HCT116 (cell line): ENCODE measurements at regions not wholly inside any gene's neighbourhood (a gene's known extent, or its start where the extent isn't known, plus 50 kb on each side); places are given as distances from the start of the nearest gene placed in this dataset.

Experiments
- ATAC-seq: fragments of 200-7000 bp; cut with Tn5 transposase; 2 replicates; pipeline ENCODE4 v1.9.1; 2020; ENCODE audit warnings: mild to moderate bottlenecking, moderate library complexity
- BruUV-seq: library from RNA; stranded (reverse); fragments of 400-500 nt; replicated peaks from 2 replicates; lab custom pipeline; 2021; lab: Mats Ljungman, UMichigan
- CTCF ChIA-PET: fragments of 300-600 bp; sonication (Branson Sonifier 250); formaldehyde crosslinking; loops from one replicate; lab custom pipeline; 2021; ENCODE audit warnings: antibody characterized with exemption; lab: Charles Lee
- POLR2A ChIA-PET: fragments of 300-600, 350-600 bp; sonication (Branson Sonifier 250); formaldehyde crosslinking; loops from one replicate; lab custom pipeline; 2021; ENCODE audit warnings: antibody characterized with exemption; lab: Charles Lee
- RAD21 ChIA-PET, 2 experiments: fragments of 300-600 bp; sonication (Branson Sonifier 250); formaldehyde crosslinking; loops; one replicate each; lab custom pipeline; 2023; ENCODE audit warnings: low total read pairs in 2 of 2; ENCODE audit not compliant: uncharacterized antibody in 2 of 2, unreplicated experiment in 2 of 2, low non-redundant PET in 1 of 2; lab: Charles Lee
- DNase-seq: peaks from one replicate; pipeline ENCODE4 v3.0.0-alpha.2; 2010; ENCODE audit warnings: low read depth, low spot score
- H2AFZ ChIP-seq: fragments of 200-600 bp; shearing (Covaris generic), sonication (generic); 2 replicates; pipeline ENCODE4 v1.6.1; 2017; ENCODE audit warnings: low read depth, mixed run types, mixed read lengths, antibody characterized with exemption, low read length; ENCODE audit not compliant: poor library complexity, severe bottlenecking
- H3K27ac ChIP-seq: 2 replicates; pipeline ENCODE4 v1.5.1; 2012; ENCODE audit warnings: low read depth, low read length
- H3K27me3 ChIP-seq: fragments of 200-600 bp; sonication (generic); 2 replicates; pipeline ENCODE4 v1.6.1; 2016; ENCODE audit warnings: mixed run types, low read length, mixed read lengths; ENCODE audit not compliant: insufficient read depth
- H3K36me3 ChIP-seq, 2 experiments: fragments of 200-500 bp in 1 of 2; fragments of 200-600 bp in 1 of 2; sonication (Bioruptor generic) in 1 of 2; sonication (generic) in 1 of 2; 2 replicates each; pipeline versions ENCODE4 v1.5.1 to v1.6.1; 2014 to 2016; ENCODE audit warnings: low read length in 2 of 2, inconsistent platforms in 1 of 2, mixed read lengths in 1 of 2, mixed run types in 1 of 2; ENCODE audit not compliant: insufficient read depth in 2 of 2, control insufficient read depth in 1 of 2
- H3K4me1 ChIP-seq, 2 experiments: fragments of 200-600 bp in 1 of 2; sonication (generic) in 1 of 2; 2 replicates each; pipeline versions ENCODE4 v1.5.1 to v1.6.1; 2012 to 2017; ENCODE audit warnings: low read length in 2 of 2, inconsistent platforms in 1 of 2, mild to moderate bottlenecking in 1 of 2, mixed read lengths in 1 of 2, mixed run types in 1 of 2, moderate library complexity in 1 of 2; ENCODE audit not compliant: insufficient read depth in 2 of 2, control insufficient read depth in 1 of 2
- H3K4me2 ChIP-seq: fragments of 200-600 bp; sonication (generic); 2 replicates; pipeline ENCODE4 v1.6.1; 2017; ENCODE audit warnings: mixed run types, low read length, mixed read lengths
- H3K4me3 ChIP-seq, 2 experiments: fragments of 200-600 bp in 1 of 2; sonication (generic) in 1 of 2; replicated peaks in 1 of 2; 2 replicates each; pipeline ENCODE4 v1.5.1; 2011 to 2016; ENCODE audit warnings: low read length in 2 of 2, control low read depth in 1 of 2, low read depth in 1 of 2, mild to moderate bottlenecking in 1 of 2, mixed read lengths in 1 of 2, mixed run types in 1 of 2
- H3K79me2 ChIP-seq: fragments of 200-600 bp; sonication (generic); 2 replicates; pipeline ENCODE4 v1.6.1; 2017; ENCODE audit warnings: mild to moderate bottlenecking, mixed run types, low read length, moderate library complexity, mixed read lengths; ENCODE audit not compliant: insufficient read depth
- H3K9ac ChIP-seq: fragments of 200-600 bp; sonication (generic); 2 replicates; pipeline ENCODE4 v1.6.1; 2016; ENCODE audit warnings: low read length, mixed read lengths
- H3K9me2 ChIP-seq: fragments of 200-600 bp; sonication (generic), shearing (Covaris generic); 2 replicates; pipeline ENCODE4 v1.6.1; 2017; ENCODE audit warnings: mixed run types, mild to moderate bottlenecking, moderate library complexity; ENCODE audit not compliant: insufficient read depth
- H3K9me3 ChIP-seq, 2 experiments: fragments of 200-500 bp in 1 of 2; fragments of 200-600 bp in 1 of 2; sonication (Bioruptor generic) in 1 of 2; sonication (generic) in 1 of 2; 2 replicates each; pipeline ENCODE4 v1.6.1; 2014 to 2017; ENCODE audit warnings: low read length in 2 of 2, mixed read lengths in 2 of 2, inconsistent platforms in 1 of 2, low read depth in 1 of 2, mild to moderate bottlenecking in 1 of 2, mixed run types in 1 of 2, moderate library complexity in 1 of 2; ENCODE audit not compliant: control insufficient read depth in 1 of 2, insufficient read depth in 1 of 2
- H4K20me1 ChIP-seq: fragments of 200-600 bp; sonication (generic), shearing (Covaris generic); 2 replicates; pipeline ENCODE4 v1.6.1; 2017; ENCODE audit warnings: mixed run types, mild to moderate bottlenecking, moderate library complexity; ENCODE audit not compliant: insufficient read depth
- ATF3 ChIP-seq: IDR thresholded peaks from 2 replicates; pipeline ENCODE4 v1.6.1; 2012
- CBX3 ChIP-seq: IDR thresholded peaks from 2 replicates; pipeline ENCODE4 v1.6.1; 2012; ENCODE audit warnings: low read depth
- CEBPB ChIP-seq: IDR thresholded peaks from 2 replicates; pipeline ENCODE4 v1.6.1; 2012; ENCODE audit warnings: low read depth
- CTCF ChIP-seq, 3 experiments: fragments of 200-600 bp in 1 of 3; sonication (generic) in 1 of 3; IDR thresholded peaks in 2 of 3; conservative IDR thresholded peaks in 1 of 3; 2 replicates each; pipeline ENCODE4 v1.5.1; 2012 to 2017; ENCODE audit warnings: low read depth in 2 of 3, low read length in 2 of 3, antibody characterized with exemption in 1 of 3, borderline replicate concordance in 1 of 3, control low read depth in 1 of 3, mild to moderate bottlenecking in 1 of 3, mixed read lengths in 1 of 3, mixed run types in 1 of 3, moderate library complexity in 1 of 3; ENCODE audit not compliant: insufficient read depth in 1 of 3
- ELF1 ChIP-seq: IDR thresholded peaks from 2 replicates; pipeline ENCODE4 v1.6.1; 2012; ENCODE audit warnings: low read depth, borderline replicate concordance
- EZH2phosphoT487 ChIP-seq: fragments of 200-600 bp; IDR thresholded peaks from 2 replicates; pipeline ENCODE4 v1.6.1; 2018; ENCODE audit warnings: antibody characterized with exemption, borderline replicate concordance
- JUND ChIP-seq: IDR thresholded peaks from 2 replicates; pipeline ENCODE4 v1.6.1; 2012
- RAD21 ChIP-seq: IDR thresholded peaks from 2 replicates; pipeline ENCODE4 v1.6.1; 2012; ENCODE audit warnings: low read depth, mild to moderate bottlenecking
- SIN3A ChIP-seq: IDR thresholded peaks from 2 replicates; pipeline ENCODE4 v1.6.1; 2012; ENCODE audit warnings: low read depth
- SP1 ChIP-seq: IDR thresholded peaks from 2 replicates; pipeline ENCODE4 v1.6.1; 2012; ENCODE audit warnings: low read depth
- SRF ChIP-seq: IDR thresholded peaks from 2 replicates; pipeline ENCODE4 v1.6.1; 2012; ENCODE audit warnings: low read depth
- YY1 ChIP-seq: IDR thresholded peaks from 2 replicates; pipeline ENCODE4 v1.6.1; 2011; ENCODE audit warnings: low read length, low read depth, moderate library complexity, mild to moderate bottlenecking; ENCODE audit not compliant: insufficient replicate concordance; ENCODE audit errors: extremely low read depth
- intact Hi-C: fragments of 100-400 bp; cut with micrococcal nuclease; formaldehyde crosslinking; loops from 2 replicates; pipeline ENCODE4 v1.10.0; 2022

DNA sequence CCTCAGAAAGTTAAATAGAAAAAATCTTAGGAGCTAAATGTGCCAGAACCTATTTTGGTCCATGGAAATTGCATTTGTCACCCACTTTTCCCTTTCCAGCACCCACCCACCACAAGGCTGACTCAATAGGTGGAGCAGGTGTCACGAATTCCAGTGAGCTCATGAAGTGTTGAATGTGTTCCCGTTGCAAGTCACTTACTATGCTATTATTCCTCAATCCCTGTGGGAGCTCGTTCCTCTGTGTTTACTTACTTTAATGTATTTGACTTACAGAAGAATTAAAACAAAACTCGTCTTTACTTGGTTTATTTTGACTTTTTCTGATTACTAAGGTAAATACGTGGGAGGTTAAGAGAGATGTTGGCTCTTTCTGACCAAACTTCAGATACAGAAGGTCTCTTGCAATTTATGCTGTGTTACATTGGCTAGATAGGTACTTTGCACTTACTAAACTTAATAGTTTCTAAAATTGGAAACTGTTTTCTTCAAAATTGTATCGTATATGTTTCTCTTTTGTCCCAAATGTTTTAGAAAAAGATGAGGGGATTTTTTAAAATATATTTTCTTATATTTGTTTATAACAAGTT lies 269.4 kb upstream of the NOVA1 start:
- Histone ChIP-seq H3K9me2 (no peaks in the 10 kb centered on the region), H3K9ac (no peak overlapping the region), H3K4me3 (no peak overlapping the region), H3K36me3 (no peaks in the 10 kb centered on the region), H3K79me2 (no peaks in the 10 kb centered on the region), H3K9me3 (peaks cover 9 to 14% of the 10 kb centered on the region in 2 experiments; a peak in 2 of 4 replicates), H3K27me3 (no peaks in the 10 kb centered on the region), H3K4me2 (no peak overlapping the region), H3K4me1 (no peaks in the 10 kb centered on the region), H4K20me1 (no peaks in the 10 kb centered on the region), H2AFZ (no peak overlapping the region), H3K27ac (no peak overlapping the region)
- no TSS peak for BruUV-seq
- intact Hi-C loops, result no loop called here
- DNase-seq (no peak), ATAC-seq (no peak)
- TF ChIP-seq CBX3, result no peak
- no peak for TF ChIP-seq SIN3A
- no peak for TF ChIP-seq CTCF (IDR thresholded peaks at IDR 0.05 in 2 of 3, conservative IDR thresholded peaks at IDR 0.05 in 1 of 3; ENCODE audit: borderline replicate concordance in 1 of 3, insufficient read depth in 1 of 3, low read depth in 2 of 3, low read length in 2 of 3)
- TF ChIP-seq SP1, result no peak
- TF ChIP-seq RAD21, result no peak
- no peak for TF ChIP-seq JUND
- no peak for TF ChIP-seq SRF
- no peak for TF ChIP-seq YY1
- ChIA-PET RAD21 (no interaction called here), CTCF (no interaction called here), POLR2A (no interaction called here)

DNA sequence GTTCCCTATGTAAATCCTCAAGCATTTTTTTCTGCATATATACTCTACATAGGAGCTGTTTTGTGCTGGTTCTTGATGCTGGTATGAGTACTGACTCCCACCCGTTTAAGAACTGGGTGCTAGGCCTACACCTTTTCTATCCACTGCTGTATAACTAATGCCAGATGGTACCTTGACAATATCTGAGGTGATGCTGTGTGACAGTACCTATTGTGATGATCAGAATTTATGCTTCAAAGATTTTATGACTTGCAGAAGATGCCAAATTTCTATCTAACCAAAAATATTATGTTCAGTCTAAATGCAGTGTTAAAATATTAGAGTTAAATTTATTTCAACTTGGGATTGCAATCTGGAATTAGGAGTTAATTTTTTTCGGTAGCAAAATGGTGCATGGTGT lies 272.3 kb upstream of the NOVA1 start:
- no peaks in the 10 kb centered on the region for H3K79me2 ChIP-seq
- H3K27ac ChIP-seq, result no peak overlapping the region
- no peaks in the 10 kb centered on the region for H3K36me3 ChIP-seq
- TF ChIP-seq ELF1, result no peak
- no peak for TF ChIP-seq ATF3
- TF ChIP-seq EZH2phosphoT487, result no peak
- no peak for TF ChIP-seq CEBPB
- no peak overlapping the region for H3K9ac ChIP-seq
- intact Hi-C loops, result no loop called here
- BruUV-seq, result no TSS peak
- no peak overlapping the region for H2AFZ ChIP-seq
- no peak overlapping the region for H3K4me3 ChIP-seq
- peaks cover 5 to 21% of the 10 kb centered on the region in 2 experiments; a peak in 2 of 4 replicates for H3K9me3 ChIP-seq
- H4K20me1 ChIP-seq, result no peaks in the 10 kb centered on the region
- RAD21 ChIA-PET, result no interaction called here
- no peaks in the 10 kb centered on the region for H3K27me3 ChIP-seq
- H3K4me2 ChIP-seq, result no peak overlapping the region
- ATAC-seq (no peak), DNase-seq (no peak)
- H3K9me2 ChIP-seq, result no peaks in the 10 kb centered on the region
- CTCF ChIA-PET, result no interaction called here
- POLR2A ChIA-PET, result no interaction called here
- no peaks in the 10 kb centered on the region for H3K4me1 ChIP-seq
